ENCODE measurements at regions not wholly inside any gene's neighbourhood (a gene's known extent, or its start where the extent isn't known, plus 50 kb on each side); places are given as distances from the start of the nearest gene placed in this dataset.

GRCh38 chr3:74709951-74710350, 95.5 kb upstream of the CNTN3 start:
- TF ChIP-seq CTCF (IDR thresholded peaks at IDR 0.05; ENCODE audit: low read length), result no peak
- TF ChIP-seq EZH2 (IDR thresholded peaks at IDR 0.05; ENCODE audit: borderline replicate concordance, low read length), result no peak

Measured in OCI-LY1 (cell line).